Neuronal stem cell (in vitro differentiated cells): ENCODE measurements at regions not wholly inside any gene's neighbourhood (a gene's known extent, or its start where the extent isn't known, plus 50 kb on each side); places are given as distances from the start of the nearest gene placed in this dataset.

Experiments
- DNase-seq: peaks from one replicate; pipeline ENCODE4 v3.0.0-alpha.2; 2013; ENCODE audit warnings: low spot score
- H2AFZ ChIP-seq: one replicate; pipeline ENCODE4 v1.6.1; 2013; ENCODE audit warnings: mild to moderate bottlenecking, low read length, inconsistent platforms
- H2AK5ac ChIP-seq: 2 replicates; pipeline ENCODE4 v1.6.1; 2013; ENCODE audit warnings: low read depth, mild to moderate bottlenecking, inconsistent platforms, low read length, moderate library complexity, mixed read lengths
- H2BK120ac ChIP-seq: 2 replicates; pipeline ENCODE4 v1.6.1; 2013; ENCODE audit warnings: low read depth, mild to moderate bottlenecking, inconsistent platforms, low read length, moderate library complexity, mixed read lengths
- H2BK12ac ChIP-seq: one replicate; pipeline ENCODE4 v1.6.1; 2013; ENCODE audit warnings: low read length, inconsistent platforms
- H2BK15ac ChIP-seq: 2 replicates; pipeline ENCODE4 v1.6.1; 2013; ENCODE audit warnings: mild to moderate bottlenecking, low read length, inconsistent platforms, mixed read lengths
- H2BK5ac ChIP-seq: one replicate; pipeline ENCODE4 v1.6.1; 2013; ENCODE audit warnings: inconsistent platforms, mild to moderate bottlenecking, low read length, moderate library complexity
- H3K14ac ChIP-seq: one replicate; pipeline ENCODE4 v1.6.1; 2013; ENCODE audit warnings: low read length, inconsistent platforms
- H3K18ac ChIP-seq: 2 replicates; pipeline ENCODE4 v1.6.1; 2013; ENCODE audit warnings: low read length, inconsistent platforms
- H3K23ac ChIP-seq: 2 replicates; pipeline ENCODE4 v1.6.1; 2013; ENCODE audit warnings: low read depth, mild to moderate bottlenecking, mixed read lengths, low read length, inconsistent platforms; ENCODE audit not compliant: poor library complexity
- H3K27ac ChIP-seq: replicated peaks from 3 replicates; pipeline ENCODE4 v1.5.1; 2013; ENCODE audit warnings: low read length, inconsistent platforms
- H3K27me3 ChIP-seq, 3 experiments: 2 replicates each; pipeline ENCODE4 v1.6.1; 2013; ENCODE audit warnings: low read length in 3 of 3, mild to moderate bottlenecking in 2 of 3, inconsistent platforms in 1 of 3, low read depth in 1 of 3, mixed read lengths in 1 of 3, moderate library complexity in 1 of 3; ENCODE audit not compliant: control insufficient read depth in 3 of 3, insufficient read depth in 3 of 3
- H3K36me3 ChIP-seq, 2 donors: replicated peaks in 1 of 2; 2 replicates each; pipeline ENCODE4 v1.6.1; 2013; ENCODE audit warnings: low read length in 2 of 2; ENCODE audit not compliant: control insufficient read depth in 2 of 2, insufficient read depth in 2 of 2
- H3K4ac ChIP-seq: 2 replicates; pipeline ENCODE4 v1.6.1; 2013; ENCODE audit warnings: inconsistent platforms, mild to moderate bottlenecking, low read length, moderate library complexity
- H3K4me1 ChIP-seq, 2 donors: 1 replicate in 1 of 2; 2 replicates in 1 of 2; pipeline ENCODE4 v1.6.1; 2013; ENCODE audit warnings: low read length in 2 of 2, low read depth in 1 of 2; ENCODE audit not compliant: control insufficient read depth in 2 of 2, insufficient read depth in 1 of 2
- H3K4me2 ChIP-seq: one replicate; pipeline ENCODE4 v1.6.1; 2013; ENCODE audit warnings: mild to moderate bottlenecking, low read length, inconsistent platforms; ENCODE audit not compliant: insufficient read depth, poor library complexity, severe bottlenecking
- H3K4me3 ChIP-seq, 2 donors: 2 replicates each; pipeline ENCODE4 v1.5.1; 2013; ENCODE audit warnings: low read length in 2 of 2, mild to moderate bottlenecking in 2 of 2, inconsistent platforms in 1 of 2, moderate library complexity in 1 of 2
- H3K79me1 ChIP-seq: one replicate; pipeline ENCODE4 v1.6.1; 2013; ENCODE audit warnings: low read depth, mild to moderate bottlenecking, inconsistent platforms, low read length, moderate library complexity
- H3K9ac ChIP-seq: one replicate; pipeline ENCODE4 v1.6.1; 2013; ENCODE audit warnings: mild to moderate bottlenecking, low read depth, low read length, inconsistent platforms; ENCODE audit not compliant: poor library complexity
- H3K9me3 ChIP-seq, 2 donors: replicated peaks in 1 of 2; 2 replicates each; pipeline versions ENCODE3 to v1.6.1; 2013; ENCODE audit warnings: low read length in 2 of 2, mild to moderate bottlenecking in 2 of 2, inconsistent platforms in 1 of 2, low read depth in 1 of 2, mixed read lengths in 1 of 2, moderate library complexity in 1 of 2; ENCODE audit not compliant: control insufficient read depth in 2 of 2, insufficient read depth in 1 of 2
- H4K8ac ChIP-seq: one replicate; pipeline ENCODE4 v1.6.1; 2013; ENCODE audit warnings: low read depth, mild to moderate bottlenecking, inconsistent platforms, low read length, moderate library complexity
- H4K91ac ChIP-seq: one replicate; pipeline ENCODE4 v1.6.1; 2013; ENCODE audit warnings: low read length, low read depth, mild to moderate bottlenecking, inconsistent platforms; ENCODE audit not compliant: poor library complexity
- WGBS, 2 donors: extraction: QIAGEN DNeasy Blood & Tissue Kit; methylation state at CpG; one replicate each; pipeline ENCODE4 v1.1.7; 2013; ENCODE audit warnings: missing lambda C conversion rate in 2 of 2, mixed read lengths in 1 of 2; ENCODE audit not compliant: insufficient read length in 2 of 2, insufficient replicate concordance in 1 of 2; ENCODE audit errors: extremely low coverage in 2 of 2; 5-methylcytosine and 5-hydroxymethylcytosine counted together

- Histone ChIP-seq H2BK120ac (no peak overlapping the region), H3K27me3 (no peaks in the 10 kb centered on the region), H2AFZ (no peak overlapping the region), H3K23ac (no peak overlapping the region), H3K14ac (no peak overlapping the region), H2BK12ac (no peak overlapping the region), H3K4me1 (no peaks in the 10 kb centered on the region), H3K36me3 (no peaks in the 10 kb centered on the region), H3K79me1 (no peaks in the 10 kb centered on the region), H3K4me2 (no peak overlapping the region), H3K4me3 (no peak overlapping the region), H3K4ac (no peak overlapping the region), H4K91ac (no peak overlapping the region), H2BK5ac (no peak overlapping the region), H3K9ac (no peak overlapping the region), H2BK15ac (no peak overlapping the region), H3K18ac (no peak overlapping the region), H3K27ac (no peak overlapping the region), H2AK5ac (no peak overlapping the region), H3K9me3 (no peaks in the 10 kb centered on the region), H4K8ac (no peak overlapping the region)
- WGBS, 2 donors: no CpG with 5 or more reads among the region's 5 CpGs
- no peak for DNase-seq
These were observed 106.8 kb downstream of the FAM9B start for GRCh38 chrX:8927066-8927635.

- Histone ChIP-seq H3K4me2 (no peak overlapping the region), H3K4ac (no peak overlapping the region), H3K4me1 (no peaks in the 10 kb centered on the region), H3K18ac (no peak overlapping the region), H4K8ac (no peak overlapping the region), H2BK12ac (no peak overlapping the region), H3K36me3 (no peaks in the 10 kb centered on the region), H3K23ac (no peak overlapping the region), H3K4me3 (no peak overlapping the region), H3K79me1 (no peaks in the 10 kb centered on the region), H2BK120ac (no peak overlapping the region), H3K27me3 (no peaks in the 10 kb centered on the region), H4K91ac (no peak overlapping the region), H2AK5ac (no peak overlapping the region), H3K9ac (no peak overlapping the region), H3K14ac (no peak overlapping the region), H2BK15ac (no peak overlapping the region), H2AFZ (no peak overlapping the region), H3K9me3 (no peaks in the 10 kb centered on the region), H2BK5ac (no peak overlapping the region), H3K27ac (no peak overlapping the region)
- no peak for DNase-seq
- WGBS, 2 donors: no CpG with 5 or more reads among the region's 2 CpGs
These were observed 112.3 kb downstream of the FAM9B start for GRCh38 chrX:8921615-8922014.

- no peak overlapping the region for H4K8ac ChIP-seq
- H3K18ac ChIP-seq: no peak overlapping the region
- H3K4ac ChIP-seq: no peak overlapping the region
- H3K27me3 ChIP-seq: no peaks in the 10 kb centered on the region
- no peak overlapping the region for H3K9ac ChIP-seq
- H3K36me3 ChIP-seq: no peaks in the 10 kb centered on the region
- no CpG with 5 or more reads among the region's 4 CpGs for WGBS, 2 donors
- H2BK120ac ChIP-seq: no peak overlapping the region
- H3K27ac ChIP-seq: no peak overlapping the region
- H2AFZ ChIP-seq: no peak overlapping the region
- no peak overlapping the region for H2BK5ac ChIP-seq
- H3K9me3 ChIP-seq: no peaks in the 10 kb centered on the region
- no peak overlapping the region for H3K14ac ChIP-seq
- H2AK5ac ChIP-seq: no peak overlapping the region
- no peak overlapping the region for H3K4me2 ChIP-seq
- H2BK12ac ChIP-seq: no peak overlapping the region
- no peak overlapping the region for H4K91ac ChIP-seq
- H3K79me1 ChIP-seq: no peaks in the 10 kb centered on the region
- no peak overlapping the region for H3K4me3 ChIP-seq
- no peak overlapping the region for H2BK15ac ChIP-seq
- DNase-seq: no peak
- no peak overlapping the region for H3K23ac ChIP-seq
- no peaks in the 10 kb centered on the region for H3K4me1 ChIP-seq
These were observed 114.1 kb downstream of the FAM9B start for GRCh38 chrX:8919801-8920200.

GRCh38 chrX:8916697-8917096 lies 115.5 kb upstream of the FAM9A start:
- H3K23ac ChIP-seq: no peak overlapping the region
- no peak overlapping the region for H2AFZ ChIP-seq
- no peak overlapping the region for H3K18ac ChIP-seq
- H2AK5ac ChIP-seq: no peak overlapping the region
- DNase-seq: no peak
- WGBS, 2 donors: no CpG with 5 or more reads among the region's 1 CpG
- H3K4me1 ChIP-seq: no peaks in the 10 kb centered on the region
- no peaks in the 10 kb centered on the region for H3K36me3 ChIP-seq
- H2BK15ac ChIP-seq: no peak overlapping the region
- no peak overlapping the region for H3K4ac ChIP-seq
- no peak overlapping the region for H3K27ac ChIP-seq
- H2BK5ac ChIP-seq: no peak overlapping the region
- H2BK120ac ChIP-seq: no peak overlapping the region
- no peaks in the 10 kb centered on the region for H3K79me1 ChIP-seq
- H4K8ac ChIP-seq: no peak overlapping the region
- H3K27me3 ChIP-seq: no peaks in the 10 kb centered on the region
- no peak overlapping the region for H3K14ac ChIP-seq
- no peak overlapping the region for H3K9ac ChIP-seq
- no peaks in the 10 kb centered on the region for H3K9me3 ChIP-seq
- H3K4me3 ChIP-seq: no peak overlapping the region
- no peak overlapping the region for H3K4me2 ChIP-seq
- no peak overlapping the region for H2BK12ac ChIP-seq
- no peak overlapping the region for H4K91ac ChIP-seq
